Astrocyte (in vitro differentiated cells and primary cell): ENCODE measurements at regions not wholly inside any gene's neighbourhood (a gene's known extent, or its start where the extent isn't known, plus 50 kb on each side); places are given as distances from the start of the nearest gene placed in this dataset.

Source experiments
- CTCF ChIP-seq: IDR thresholded peaks from 2 replicates; pipeline ENCODE4 v1.5.1; 2011; ENCODE audit warnings: low read depth, mild to moderate bottlenecking, inconsistent platforms, low read length, moderate library complexity; ENCODE audit not compliant: insufficient read depth
- EZH2 ChIP-seq: IDR thresholded peaks from 2 replicates; pipeline ENCODE4 v1.6.1; 2012; ENCODE audit warnings: mild to moderate bottlenecking, low read length, inconsistent platforms; ENCODE audit not compliant: insufficient read depth

DNA sequence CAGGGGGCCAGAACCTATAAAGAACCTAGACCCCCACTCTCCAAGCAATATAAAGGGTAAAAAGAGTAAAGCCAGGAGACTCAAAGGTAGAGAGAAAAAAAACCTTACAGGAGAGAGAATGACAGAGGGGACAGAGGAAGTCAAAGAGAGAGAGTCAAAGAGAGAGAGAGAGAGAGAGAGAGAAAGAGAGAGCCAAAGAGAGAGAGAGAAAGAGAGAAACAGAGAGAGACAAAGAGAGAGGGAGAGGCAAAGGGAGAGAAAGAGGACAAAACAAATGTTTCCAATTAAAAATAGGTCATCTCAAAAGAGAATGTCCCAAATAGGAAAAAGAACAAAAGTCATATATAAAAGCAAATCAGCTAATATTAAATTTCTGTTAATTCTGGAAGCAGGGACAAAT is 251.5 kb downstream of the DPY19L2 start:
- TF ChIP-seq CTCF (no peak), EZH2 (no peak)
